GM23248 (cell line): ENCODE measurements at regions not wholly inside any gene's neighbourhood (a gene's known extent, or its start where the extent isn't known, plus 50 kb on each side); places are given as distances from the start of the nearest gene placed in this dataset.

Experiments used
- DNase-seq: peaks from one replicate; pipeline ENCODE4 v3.0.0-alpha.2; 2015
- H2AFZ ChIP-seq: fragments of 200-600 bp; sonication (generic); 2 replicates; pipeline ENCODE4 v1.6.1; 2016; ENCODE audit warnings: antibody characterized with exemption
- H3F3A ChIP-seq: fragments of 200-600 bp; sonication (generic); 2 replicates; pipeline ENCODE4 v1.6.1; 2016; ENCODE audit warnings: mild to moderate bottlenecking, antibody characterized with exemption, mixed run types; ENCODE audit not compliant: insufficient read depth
- H3K27ac ChIP-seq: fragments of 200-600 bp; sonication (generic); 2 replicates; pipeline ENCODE4 v1.5.1; 2016; ENCODE audit warnings: mild to moderate bottlenecking
- H3K27me3 ChIP-seq: fragments of 200-600 bp; sonication (generic); replicated peaks from 2 replicates; pipeline ENCODE4 v1.6.1; 2016; ENCODE audit warnings: mild to moderate bottlenecking; ENCODE audit not compliant: insufficient read depth
- H3K36me3 ChIP-seq: fragments of 200-600 bp; sonication (generic); 2 replicates; pipeline ENCODE4 v1.6.1; 2016; ENCODE audit warnings: low read depth, mild to moderate bottlenecking
- H3K4me1 ChIP-seq: fragments of 200-600 bp; sonication (generic); 2 replicates; pipeline ENCODE4 v1.6.1; 2016; ENCODE audit warnings: mild to moderate bottlenecking; ENCODE audit not compliant: insufficient read depth
- H3K4me2 ChIP-seq: fragments of 200-600 bp; sonication (generic); one replicate; pipeline ENCODE4 v1.6.1; 2016; ENCODE audit warnings: mild to moderate bottlenecking; ENCODE audit not compliant: unreplicated experiment
- H3K4me3 ChIP-seq: fragments of 200-600 bp; sonication (generic); 2 replicates; pipeline ENCODE4 v1.5.1; 2016; ENCODE audit warnings: mild to moderate bottlenecking
- H3K79me2 ChIP-seq: fragments of 200-600 bp; sonication (generic); 2 replicates; pipeline ENCODE4 v1.6.1; 2016; ENCODE audit warnings: mild to moderate bottlenecking; ENCODE audit not compliant: insufficient read depth
- H3K9ac ChIP-seq: fragments of 200-600 bp; sonication (generic); 2 replicates; pipeline ENCODE4 v1.6.1; 2016; ENCODE audit warnings: mild to moderate bottlenecking
- H3K9me2 ChIP-seq: fragments of 200-600 bp; sonication (generic); 2 replicates; pipeline ENCODE4 v1.6.1; 2016; ENCODE audit warnings: mixed run types, mild to moderate bottlenecking, moderate library complexity; ENCODE audit not compliant: insufficient read depth
- H3K9me3 ChIP-seq: fragments of 200-600 bp; sonication (generic); one replicate; pipeline ENCODE4 v1.6.1; 2017; ENCODE audit warnings: low read depth
- H4K20me1 ChIP-seq: fragments of 200-600 bp; sonication (generic); 2 replicates; pipeline ENCODE4 v1.6.0; 2016; ENCODE audit not compliant: insufficient read depth
- EZH2 ChIP-seq: fragments of 200-600 bp; sonication (generic); IDR thresholded peaks from 2 replicates; pipeline ENCODE4 v1.6.1; 2018; ENCODE audit warnings: antibody characterized with exemption, mild to moderate bottlenecking; ENCODE audit not compliant: insufficient read depth, poor library complexity, severe bottlenecking
- EZH2phosphoT487 ChIP-seq: fragments of 200-600 bp; sonication (generic); IDR thresholded peaks from 2 replicates; pipeline ENCODE4 v1.6.1; 2018; ENCODE audit warnings: antibody characterized with exemption, moderate library complexity, mild to moderate bottlenecking, low read depth; ENCODE audit not compliant: insufficient read depth
- WGBS, 2 experiments: methylation state at CpG; one replicate each; pipeline ENCODE4 v1.1.6; 2015 to 2017; ENCODE audit warnings: low lambda C conversion rate in 2 of 2, low coverage in 1 of 2; ENCODE audit errors: missing lambda C conversion rate in 2 of 2; 5-methylcytosine and 5-hydroxymethylcytosine counted together
- in situ Hi-C: fragments of 300-500 bp; cut with MboI; formaldehyde crosslinking; loops from 2 replicates; pipeline ENCODE4 v1.15.0; 2020

- H3K9me3 ChIP-seq: no peaks in the 10 kb centered on the region
- no peaks in the 10 kb centered on the region for H3K9me2 ChIP-seq
- in situ Hi-C loops: no loop called here
- TF ChIP-seq EZH2phosphoT487 (no peak), EZH2 (no peak)
- H3K27me3 ChIP-seq: no peaks in the 10 kb centered on the region
- H3K27ac ChIP-seq: no peak overlapping the region
- no peaks in the 10 kb centered on the region for H3K4me1 ChIP-seq
- no peak overlapping the region for H3K4me2 ChIP-seq
- H3K4me3 ChIP-seq: no peak overlapping the region
- H3K79me2 ChIP-seq: no peaks in the 10 kb centered on the region
- no peaks in the 10 kb centered on the region for H3K36me3 ChIP-seq
- 52 to 55% methylated on average over 6 of the region's 6 CpGs for WGBS, 2 experiments
- no peaks in the 10 kb centered on the region for H3F3A ChIP-seq
- H4K20me1 ChIP-seq: no peaks in the 10 kb centered on the region
- no peak for DNase-seq
- no peak overlapping the region for H2AFZ ChIP-seq
- H3K9ac ChIP-seq: no peak overlapping the region
Measured at GRCh38 chr2:16167451-16167861, 227.1 kb downstream of the MYCN start.

GRCh38 chr2:16166327-16166981, 226.1 kb downstream of the MYCN start:
- Histone ChIP-seq H4K20me1 (no peaks in the 10 kb centered on the region), H3K79me2 (no peaks in the 10 kb centered on the region), H2AFZ (no peak overlapping the region), H3K27me3 (no peaks in the 10 kb centered on the region), H3K27ac (no peak overlapping the region), H3K9ac (no peak overlapping the region), H3K9me2 (no peaks in the 10 kb centered on the region), H3K36me3 (no peaks in the 10 kb centered on the region), H3K9me3 (no peaks in the 10 kb centered on the region), H3F3A (no peaks in the 10 kb centered on the region), H3K4me1 (no peaks in the 10 kb centered on the region), H3K4me3 (no peak overlapping the region), H3K4me2 (no peak overlapping the region)
- WGBS, 2 experiments: 21 to 31% methylated on average over 21 of the region's 21 CpGs
- in situ Hi-C loops: no loop called here
- TF ChIP-seq EZH2 (no peak), EZH2phosphoT487 (no peak)
- DNase-seq: no peak

- Histone ChIP-seq H3K4me3 (no peak overlapping the region), H3K27ac (no peak overlapping the region), H3K9ac (no peak overlapping the region), H3K9me2 (no peaks in the 10 kb centered on the region), H3K79me2 (no peaks in the 10 kb centered on the region), H3K4me1 (no peaks in the 10 kb centered on the region), H3K9me3 (no peaks in the 10 kb centered on the region), H3K36me3 (no peaks in the 10 kb centered on the region), H3K27me3 (no peaks in the 10 kb centered on the region), H3K4me2 (no peak overlapping the region), H4K20me1 (no peaks in the 10 kb centered on the region), H3F3A (no peaks in the 10 kb centered on the region), H2AFZ (no peak overlapping the region)
- 47 to 53% methylated on average over 9 of the region's 9 CpGs for WGBS, 2 experiments
- in situ Hi-C loops: no loop called here
- TF ChIP-seq EZH2phosphoT487 (no peak), EZH2 (no peak)
- DNase-seq: no peak
Measured at GRCh38 chr2:16165518-16166326, 225.4 kb downstream of the MYCN start.

GRCh38 chr2:16162491-16163040, 222.2 kb downstream of the MYCN start:
- Histone ChIP-seq H3K9me3 (no peaks in the 10 kb centered on the region), H3K27ac (no peak overlapping the region), H3K27me3 (no peaks in the 10 kb centered on the region), H2AFZ (no peak overlapping the region), H3F3A (no peaks in the 10 kb centered on the region), H3K79me2 (no peaks in the 10 kb centered on the region), H3K4me3 (no peak overlapping the region), H3K4me2 (no peak overlapping the region), H3K36me3 (no peaks in the 10 kb centered on the region), H3K4me1 (no peaks in the 10 kb centered on the region), H4K20me1 (no peaks in the 10 kb centered on the region), H3K9ac (no peak overlapping the region), H3K9me2 (no peaks in the 10 kb centered on the region)
- 33 to 41% methylated on average over 4 of the region's 4 CpGs for WGBS, 2 experiments
- TF ChIP-seq EZH2 (no peak), EZH2phosphoT487 (no peak)
- DNase-seq: no peak
- in situ Hi-C loops: no loop called here
